GM12892 (cell line): ENCODE measurements at regions not wholly inside any gene's neighbourhood (a gene's known extent, or its start where the extent isn't known, plus 50 kb on each side); places are given as distances from the start of the nearest gene placed in this dataset.

Source experiments
- POLR2A ChIP-seq: IDR thresholded peaks from 2 replicates; pipeline ENCODE4 v1.6.1; 2011; ENCODE audit warnings: low read depth, low read length, control low read depth
- POLR2AphosphoS5 ChIP-seq: IDR thresholded peaks from 2 replicates; pipeline ENCODE4 v1.6.1; 2011; ENCODE audit warnings: low read depth, low read length, control low read depth

GRCh38 chr11:100563541-100564280, 123.4 kb upstream of the ARHGAP42 start:
- TF ChIP-seq POLR2A (no peak), POLR2AphosphoS5 (no peak)
